GM23338 (cell line): ENCODE measurements at regions not wholly inside any gene's neighbourhood (a gene's known extent, or its start where the extent isn't known, plus 50 kb on each side); places are given as distances from the start of the nearest gene placed in this dataset.
A peak's percentile ranks its signal among the peaks of the same experiment; 100 is the strongest.

Experiments
- ATAC-seq: fragments of 200-7000 bp; cut with Tn5 transposase; 3 replicates; pipeline ENCODE4 v1.9.1; 2020
- DNase-seq: peaks from one replicate; pipeline ENCODE4 v3.0.0-alpha.2; 2015; ENCODE audit warnings: low spot score
- H2AFZ ChIP-seq: fragments of 200-600 bp; sonication (generic); 2 replicates; pipeline ENCODE4 v1.8.0; 2016; ENCODE audit warnings: antibody characterized with exemption, mild to moderate bottlenecking, moderate library complexity
- H3F3A ChIP-seq: fragments of 200-600 bp; sonication (generic); replicated peaks from 2 replicates; pipeline ENCODE4 v1.8.0; 2017; ENCODE audit warnings: antibody characterized with exemption, mixed run types, low read depth
- H3K27ac ChIP-seq: fragments of 200-600 bp; sonication (generic); 2 replicates; pipeline ENCODE4 v1.6.1; 2016; ENCODE audit warnings: low read depth
- H3K27me3 ChIP-seq: fragments of 200-600 bp; sonication (generic); 2 replicates; pipeline ENCODE4 v1.8.0; 2016; ENCODE audit warnings: mild to moderate bottlenecking, mixed run types, moderate library complexity; ENCODE audit not compliant: insufficient read depth
- H3K36me3 ChIP-seq: fragments of 200-600 bp; sonication (generic); 2 replicates; pipeline ENCODE4 v1.8.0; 2016; ENCODE audit warnings: mild to moderate bottlenecking; ENCODE audit not compliant: insufficient read depth
- H3K4me1 ChIP-seq: fragments of 200-600 bp; sonication (generic); 2 replicates; pipeline ENCODE4 v1.8.0; 2016; ENCODE audit warnings: mild to moderate bottlenecking, moderate library complexity; ENCODE audit not compliant: insufficient read depth
- H3K4me2 ChIP-seq: fragments of 200-600 bp; sonication (generic); 2 replicates; pipeline ENCODE4 v1.7.1; 2017; ENCODE audit warnings: mixed run types
- H3K4me3 ChIP-seq: fragments of 200-600 bp; sonication (generic); 2 replicates; pipeline ENCODE4 v1.6.1; 2016; ENCODE audit warnings: mixed run types
- H3K79me2 ChIP-seq: fragments of 200-600 bp; sonication (generic); replicated peaks from 2 replicates; pipeline ENCODE4 v1.8.0; 2017; ENCODE audit warnings: mild to moderate bottlenecking; ENCODE audit not compliant: insufficient read depth
- H3K9me2 ChIP-seq: fragments of 200-600 bp; sonication (generic); 2 replicates; pipeline ENCODE4 v1.8.0; 2017; ENCODE audit not compliant: insufficient read depth
- H4K20me1 ChIP-seq: fragments of 200-600 bp; sonication (generic); replicated peaks from 2 replicates; pipeline ENCODE4 v1.8.0; 2017; ENCODE audit warnings: mild to moderate bottlenecking; ENCODE audit not compliant: insufficient read depth
- H3K27ac Mint-ChIP-seq: 2 replicates; pipeline ENCODE4 v1.8.0; 2020; ENCODE audit warnings: inconsistent platforms, mild to moderate bottlenecking, moderate library complexity, mixed read lengths
- H3K27me3 Mint-ChIP-seq: 3 replicates; pipeline ENCODE4 v1.8.0; 2022; ENCODE audit warnings: low read depth, mild to moderate bottlenecking, moderate library complexity, mixed read lengths, inconsistent platforms; ENCODE audit not compliant: insufficient read depth, poor library complexity
- H3K36me3 Mint-ChIP-seq: 3 replicates; pipeline ENCODE4 v1.8.0; 2021; ENCODE audit warnings: low read depth, mild to moderate bottlenecking, inconsistent platforms, moderate library complexity, mixed read lengths
- H3K4me1 Mint-ChIP-seq: 3 replicates; pipeline ENCODE4 v1.8.0; 2020; ENCODE audit warnings: mild to moderate bottlenecking, inconsistent platforms, mixed read lengths
- H3K4me3 Mint-ChIP-seq: 3 replicates; pipeline ENCODE4 v1.8.0; 2021; ENCODE audit warnings: moderate library complexity, mild to moderate bottlenecking, inconsistent platforms, mixed read lengths
- H3K9me3 Mint-ChIP-seq: 3 replicates; pipeline ENCODE4 v1.8.0; 2020; ENCODE audit warnings: moderate library complexity, mild to moderate bottlenecking, inconsistent platforms, mixed read lengths
- CREB1 ChIP-seq: fragments of 250-450 bp; sonication (Bioruptor Pico); IDR thresholded peaks from 2 replicates; pipeline ENCODE4 v1.5.0; 2020; ENCODE audit warnings: low read depth, mild to moderate bottlenecking, moderate library complexity
- CTCF ChIP-seq, 2 experiments: fragments of 200-600 bp in 1 of 2; sonication (generic) in 1 of 2; conservative IDR thresholded peaks; 2 replicates each; pipeline versions ENCODE4 v1.5.1 to v1.6.1; 2016 to 2017; ENCODE audit warnings: antibody characterized with exemption in 2 of 2, low read depth in 2 of 2, mild to moderate bottlenecking in 2 of 2, moderate library complexity in 1 of 2
- EZH2 ChIP-seq: fragments of 200-600 bp; sonication (generic); IDR thresholded peaks from one replicate; pipeline ENCODE4 v1.8.0; 2017; ENCODE audit warnings: antibody characterized with exemption, mild to moderate bottlenecking, low read depth; ENCODE audit not compliant: unreplicated experiment
- EZH2phosphoT487 ChIP-seq: fragments of 200-600 bp; sonication (generic); IDR thresholded peaks from one replicate; pipeline ENCODE4 v1.8.1; 2018; ENCODE audit warnings: antibody characterized with exemption; ENCODE audit not compliant: unreplicated experiment
- JUNB ChIP-seq: IDR thresholded peaks from one replicate; pipeline ENCODE4 v1.6.1; 2016; ENCODE audit warnings: antibody characterized with exemption; ENCODE audit not compliant: unreplicated experiment
- NANOG ChIP-seq: IDR thresholded peaks from 2 replicates; pipeline ENCODE4 v1.6.1; 2016; ENCODE audit warnings: antibody characterized with exemption, borderline replicate concordance
- POLR2AphosphoS5 ChIP-seq: IDR thresholded peaks from 2 replicates; pipeline ENCODE4 v1.6.1; 2016; ENCODE audit warnings: antibody characterized with exemption, low read depth
- REST ChIP-seq: IDR thresholded peaks from one replicate; pipeline ENCODE4 v1.6.1; 2018; ENCODE audit warnings: antibody characterized with exemption; ENCODE audit not compliant: unreplicated experiment
- ZNF114 ChIP-seq: fragments of 250-450 bp; sonication (Bioruptor Pico); IDR thresholded peaks from 2 replicates; pipeline ENCODE4 v1.5.0; 2020; ENCODE audit warnings: mild to moderate bottlenecking, moderate library complexity
- ZNF331 ChIP-seq: fragments of 250-450 bp; sonication (Bioruptor Pico); IDR thresholded peaks from 2 replicates; pipeline ENCODE4 v1.5.0; 2020; ENCODE audit warnings: low read depth, mild to moderate bottlenecking, moderate library complexity
- ZNF462 ChIP-seq: fragments of 250-450 bp; sonication (Bioruptor Pico); IDR thresholded peaks from 2 replicates; pipeline ENCODE4 v1.5.0; 2020; ENCODE audit warnings: mild to moderate bottlenecking, moderate library complexity
- TF ChIP-seq, protein P1 (sequence below): IDR thresholded peaks from 2 replicates; pipeline ENCODE4 v1.6.1; 2016; ENCODE audit warnings: antibody characterized with exemption

DNA sequence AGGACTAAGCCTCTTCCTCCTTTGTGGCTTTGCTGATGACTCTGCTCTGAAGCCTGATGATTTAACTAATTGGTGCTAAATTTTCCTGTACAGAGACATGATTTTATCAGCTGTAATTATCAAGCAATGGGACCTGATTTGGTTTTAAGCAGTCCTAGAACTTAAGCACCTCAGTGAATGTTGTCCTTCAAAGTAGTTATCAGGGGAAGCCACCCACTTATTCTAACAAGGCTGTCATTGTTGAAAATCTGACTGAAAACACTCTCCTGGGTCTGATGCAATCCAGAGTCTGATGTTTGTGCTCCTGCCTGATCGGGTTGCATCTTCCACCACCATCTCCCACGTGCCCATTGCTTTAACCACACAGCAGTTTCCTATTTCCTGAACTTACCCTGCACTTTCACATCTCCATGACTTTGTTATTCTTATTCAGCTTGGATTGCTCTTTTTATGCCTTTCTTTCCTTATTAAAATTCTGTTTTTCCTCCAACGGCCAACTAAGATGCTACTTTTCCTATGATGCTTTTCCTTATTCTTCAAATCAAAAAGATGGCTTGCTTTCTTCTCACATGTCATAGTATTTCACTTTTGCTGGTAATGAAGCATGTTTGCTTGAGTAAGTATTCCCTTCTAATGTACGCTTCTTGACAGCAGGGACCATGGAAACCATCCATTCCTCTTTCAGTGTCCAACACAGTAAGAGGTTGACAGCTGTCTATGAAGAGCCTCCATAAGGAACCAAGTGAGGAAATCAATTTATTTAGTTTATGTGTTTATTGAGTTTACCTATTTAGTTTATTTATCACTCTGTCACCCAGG, 55.0 kb downstream of the S1PR1 start:
- Mint-ChIP-seq H3K4me1 (peaks cover 21% of the 10 kb centered on the region), H3K4me3 (no peak overlapping the region), H3K36me3 (no peaks in the 10 kb centered on the region), H3K27me3 (peaks cover under 1% of the 10 kb centered on the region), H3K9me3 (no peaks in the 10 kb centered on the region), H3K27ac (peak overlapping the region; percentile 2; the same call in 1 of the 2 replicates)
- Histone ChIP-seq H3K36me3 (no peaks in the 10 kb centered on the region), H3K9me2 (no peaks in the 10 kb centered on the region), H3K79me2 (no peaks in the 10 kb centered on the region), H3F3A (no peaks in the 10 kb centered on the region), H3K4me1 (peaks cover 8% of the 10 kb centered on the region), H2AFZ (peak overlapping the region; percentile 93), H3K4me3 (no peak overlapping the region), H3K27ac (no peak overlapping the region), H3K27me3 (no peaks in the 10 kb centered on the region), H4K20me1 (no peaks in the 10 kb centered on the region), H3K4me2 (0 out of 2 replicates have a peak overlapping the region, but pooled peaks have one; percentile 8)
- DNase-seq (no peak), ATAC-seq (no peak)
- TF ChIP-seq CREB1: no peak
- TF ChIP-seq REST: no peak
- no peak for TF ChIP-seq ZNF462 (CRISPR knock-in tag)
- TF ChIP-seq ZNF114 (CRISPR knock-in tag): no peak
- no peak for TF ChIP-seq EZH2
- no peak for TF ChIP-seq EZH2phosphoT487
- TF ChIP-seq, protein P1, sequence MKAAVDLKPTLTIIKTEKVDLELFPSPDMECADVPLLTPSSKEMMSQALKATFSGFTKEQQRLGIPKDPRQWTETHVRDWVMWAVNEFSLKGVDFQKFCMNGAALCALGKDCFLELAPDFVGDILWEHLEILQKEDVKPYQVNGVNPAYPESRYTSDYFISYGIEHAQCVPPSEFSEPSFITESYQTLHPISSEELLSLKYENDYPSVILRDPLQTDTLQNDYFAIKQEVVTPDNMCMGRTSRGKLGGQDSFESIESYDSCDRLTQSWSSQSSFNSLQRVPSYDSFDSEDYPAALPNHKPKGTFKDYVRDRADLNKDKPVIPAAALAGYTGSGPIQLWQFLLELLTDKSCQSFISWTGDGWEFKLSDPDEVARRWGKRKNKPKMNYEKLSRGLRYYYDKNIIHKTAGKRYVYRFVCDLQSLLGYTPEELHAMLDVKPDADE: no peak
- no peak for TF ChIP-seq CTCF (conservative IDR thresholded peaks at IDR 0.05; ENCODE audit: low read depth in 2 of 2)
- TF ChIP-seq NANOG: no peak
- TF ChIP-seq POLR2AphosphoS5: no peak
- no peak for TF ChIP-seq JUNB
- TF ChIP-seq ZNF331: no peak
